ENCODE measurements at regions not wholly inside any gene's neighbourhood (a gene's known extent, or its start where the extent isn't known, plus 50 kb on each side); places are given as distances from the start of the nearest gene placed in this dataset.

DNA sequence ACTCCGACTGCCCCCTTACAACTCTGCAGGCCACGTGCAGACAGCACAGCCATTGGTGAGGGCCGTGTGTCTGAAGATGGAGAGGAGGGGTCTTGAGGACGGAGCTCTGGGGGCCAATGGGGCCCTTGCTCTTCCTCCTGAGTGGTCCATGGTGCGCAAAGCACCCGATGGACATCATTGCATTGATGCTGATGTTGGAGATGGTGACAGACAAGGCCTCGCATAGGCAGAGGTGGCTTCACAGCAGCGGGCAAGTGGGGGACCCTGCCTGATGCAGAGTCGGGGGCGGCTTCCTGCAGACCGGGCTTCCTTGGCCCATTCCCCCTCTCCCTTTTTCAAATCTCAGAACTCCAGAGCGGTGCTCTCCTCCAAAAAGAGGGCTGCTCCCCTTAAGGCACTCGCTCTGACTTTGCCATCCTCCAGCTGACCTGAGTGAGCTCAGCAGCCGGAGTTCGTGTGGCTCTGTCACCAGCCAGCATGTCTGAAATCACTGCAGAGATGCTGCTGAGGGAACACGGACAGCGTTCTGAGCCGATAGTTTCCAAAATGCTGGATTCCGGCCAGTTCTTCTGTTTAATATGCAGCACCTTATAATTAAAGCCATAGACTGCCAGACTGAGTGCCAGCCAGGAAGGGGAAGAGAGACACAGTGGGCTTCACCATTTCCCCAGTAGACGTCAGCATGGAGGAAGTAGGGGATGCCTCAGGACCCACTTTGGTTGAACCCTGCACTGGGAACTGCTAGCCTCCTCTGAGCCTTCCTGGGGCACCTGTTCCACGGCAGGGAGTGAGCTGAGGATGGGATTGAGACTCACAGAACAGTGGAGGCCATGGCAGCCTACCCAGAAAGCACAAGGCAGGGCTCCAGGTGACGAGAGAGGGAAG, 278.2 kb downstream of the BRD1 start:
- no peaks in the 10 kb centered on the region for H3K36me3 ChIP-seq (ENCODE audit: control insufficient read depth in 5 of 5, insufficient read depth in 5 of 5, low read length in 5 of 5)
- no peaks in the 10 kb centered on the region for H3K4me1 ChIP-seq (ENCODE audit: control insufficient read depth in 5 of 5, insufficient read depth in 5 of 5, low read length in 5 of 5)
- H3K27ac ChIP-seq (ENCODE audit: low read depth, low read length) = no peak overlapping the region
- peaks cover 0 to 14% (median 5%) of the 10 kb centered on the region in 5 donors for H3K27me3 ChIP-seq (ENCODE audit: control insufficient read depth in 5 of 5, insufficient read depth in 4 of 5, low read length in 5 of 5)
- H3K9me3 ChIP-seq (ENCODE audit: control insufficient read depth in 5 of 5, low read length in 5 of 5) = peaks cover 0 to 36% (median 24%) of the 10 kb centered on the region in 5 donors
- H3K9ac ChIP-seq (ENCODE audit: low read length in 5 of 5) = no peak overlapping the region
- no peak overlapping the region for H3K4me3 ChIP-seq (ENCODE audit: low read depth in 1 of 5, low read length in 5 of 5)

- Histone ChIP-seq H3K27me3 (ENCODE audit: control insufficient read depth in 5 of 5, insufficient read depth in 4 of 5, low read length in 5 of 5) (peaks cover 0 to 13% (median 5%) of the 10 kb centered on the region in 5 donors), H3K9ac (ENCODE audit: low read length in 5 of 5) (no peak overlapping the region), H3K4me1 (ENCODE audit: control insufficient read depth in 5 of 5, insufficient read depth in 5 of 5, low read length in 5 of 5) (no peaks in the 10 kb centered on the region), H3K9me3 (ENCODE audit: control insufficient read depth in 5 of 5, low read length in 5 of 5) (peaks cover 0 to 36% (median 24%) of the 10 kb centered on the region in 5 donors), H3K36me3 (ENCODE audit: control insufficient read depth in 5 of 5, insufficient read depth in 5 of 5, low read length in 5 of 5) (no peaks in the 10 kb centered on the region), H3K27ac (ENCODE audit: low read depth, low read length) (no peak overlapping the region), H3K4me3 (ENCODE audit: low read depth in 1 of 5, low read length in 5 of 5) (no peak overlapping the region)
Measured at GRCh38 chr22:49548356-49549202, 279.1 kb downstream of the BRD1 start.

DNA sequence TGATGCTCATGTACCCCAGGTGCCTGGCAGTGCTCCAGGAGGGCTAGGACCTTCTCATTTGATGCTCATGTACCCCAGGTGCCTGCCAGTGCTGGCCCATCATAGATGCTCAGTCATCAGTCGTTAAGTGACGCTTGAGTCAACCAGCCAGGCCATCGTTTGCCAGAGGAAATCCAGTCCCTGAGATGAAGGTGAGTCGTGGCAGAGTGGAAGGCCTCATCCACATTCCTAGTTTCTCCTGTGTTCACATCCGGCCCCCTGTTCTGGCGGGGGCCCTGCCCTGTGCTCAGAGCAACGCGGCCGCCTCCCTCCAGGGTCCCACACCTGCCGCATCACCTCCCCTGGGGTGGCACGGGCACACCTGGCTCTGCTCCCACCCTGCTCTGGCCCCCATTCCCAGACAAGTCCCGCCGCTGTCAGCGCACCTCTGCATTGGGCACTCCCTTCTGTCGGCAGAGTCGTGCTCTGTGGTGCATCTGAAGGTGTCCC, 279.9 kb downstream of the BRD1 start:
- peaks cover 0 to 36% (median 24%) of the 10 kb centered on the region in 5 donors for H3K9me3 ChIP-seq (ENCODE audit: control insufficient read depth in 5 of 5, low read length in 5 of 5)
- H3K36me3 ChIP-seq (ENCODE audit: control insufficient read depth in 5 of 5, insufficient read depth in 5 of 5, low read length in 5 of 5) = no peaks in the 10 kb centered on the region
- no peak overlapping the region for H3K9ac ChIP-seq (ENCODE audit: low read length in 5 of 5)
- no peaks in the 10 kb centered on the region for H3K4me1 ChIP-seq (ENCODE audit: control insufficient read depth in 5 of 5, insufficient read depth in 5 of 5, low read length in 5 of 5)
- H3K4me3 ChIP-seq (ENCODE audit: low read depth in 1 of 5, low read length in 5 of 5) = no peak overlapping the region
- peaks cover 0 to 8% (median 5%) of the 10 kb centered on the region in 5 donors for H3K27me3 ChIP-seq (ENCODE audit: control insufficient read depth in 5 of 5, insufficient read depth in 4 of 5, low read length in 5 of 5)
- no peak overlapping the region for H3K27ac ChIP-seq (ENCODE audit: low read depth, low read length)

- H3K36me3 ChIP-seq (ENCODE audit: control insufficient read depth in 5 of 5, insufficient read depth in 5 of 5, low read length in 5 of 5) = no peaks in the 10 kb centered on the region
- no peaks in the 10 kb centered on the region for H3K4me1 ChIP-seq (ENCODE audit: control insufficient read depth in 5 of 5, insufficient read depth in 5 of 5, low read length in 5 of 5)
- peaks cover 0 to 8% (median 5%) of the 10 kb centered on the region in 5 donors for H3K27me3 ChIP-seq (ENCODE audit: control insufficient read depth in 5 of 5, insufficient read depth in 4 of 5, low read length in 5 of 5)
Measured at GRCh38 chr22:49546811-49547585, 280.7 kb downstream of the BRD1 start.

GRCh38 chr22:49545606-49546005, 282.1 kb downstream of the BRD1 start:
- H3K9me3 ChIP-seq (ENCODE audit: control insufficient read depth in 5 of 5, low read length in 5 of 5) = peaks cover 0 to 22% (median 12%) of the 10 kb centered on the region in 5 donors
- H3K27ac ChIP-seq (ENCODE audit: low read depth, low read length) = no peak overlapping the region
- H3K9ac ChIP-seq (ENCODE audit: low read length in 5 of 5) = no peak overlapping the region
- H3K4me1 ChIP-seq (ENCODE audit: control insufficient read depth in 5 of 5, insufficient read depth in 5 of 5, low read length in 5 of 5) = no peaks in the 10 kb centered on the region
- H3K4me3 ChIP-seq (ENCODE audit: low read depth in 1 of 5, low read length in 5 of 5) = no peak overlapping the region
- H3K27me3 ChIP-seq (ENCODE audit: control insufficient read depth in 5 of 5, insufficient read depth in 4 of 5, low read length in 5 of 5) = peaks cover 0 to 5% (median 2%) of the 10 kb centered on the region in 5 donors
- H3K36me3 ChIP-seq (ENCODE audit: control insufficient read depth in 5 of 5, insufficient read depth in 5 of 5, low read length in 5 of 5) = no peaks in the 10 kb centered on the region

More at GRCh38 chr22:49546811-49547585, 280.7 kb downstream of the BRD1 start:
- Histone ChIP-seq H3K27ac (ENCODE audit: low read depth, low read length) (no peak overlapping the region), H3K9me3 (ENCODE audit: control insufficient read depth in 5 of 5, low read length in 5 of 5) (peaks cover 0 to 36% (median 24%) of the 10 kb centered on the region in 5 donors), H3K9ac (ENCODE audit: low read length in 5 of 5) (no peak overlapping the region), H3K4me3 (ENCODE audit: low read depth in 1 of 5, low read length in 5 of 5) (no peak overlapping the region)

- H3K9me3 ChIP-seq (ENCODE audit: control insufficient read depth in 5 of 5, low read length in 5 of 5) = peaks cover 0 to 15% (median 5%) of the 10 kb centered on the region in 5 donors
- H3K27ac ChIP-seq (ENCODE audit: low read depth, low read length) = no peak overlapping the region
- H3K36me3 ChIP-seq (ENCODE audit: control insufficient read depth in 5 of 5, insufficient read depth in 5 of 5, low read length in 5 of 5) = no peaks in the 10 kb centered on the region
- no peak overlapping the region for H3K4me3 ChIP-seq (ENCODE audit: low read depth in 1 of 5, low read length in 5 of 5)
- no peak overlapping the region for H3K9ac ChIP-seq (ENCODE audit: low read length in 5 of 5)
- H3K4me1 ChIP-seq (ENCODE audit: control insufficient read depth in 5 of 5, insufficient read depth in 5 of 5, low read length in 5 of 5) = no peaks in the 10 kb centered on the region
- H3K27me3 ChIP-seq (ENCODE audit: control insufficient read depth in 5 of 5, insufficient read depth in 4 of 5, low read length in 5 of 5) = peaks cover 0 to 5% (median 0%) of the 10 kb centered on the region in 5 donors
Measured at GRCh38 chr22:49544286-49544685, 283.4 kb downstream of the BRD1 start.

DNA sequence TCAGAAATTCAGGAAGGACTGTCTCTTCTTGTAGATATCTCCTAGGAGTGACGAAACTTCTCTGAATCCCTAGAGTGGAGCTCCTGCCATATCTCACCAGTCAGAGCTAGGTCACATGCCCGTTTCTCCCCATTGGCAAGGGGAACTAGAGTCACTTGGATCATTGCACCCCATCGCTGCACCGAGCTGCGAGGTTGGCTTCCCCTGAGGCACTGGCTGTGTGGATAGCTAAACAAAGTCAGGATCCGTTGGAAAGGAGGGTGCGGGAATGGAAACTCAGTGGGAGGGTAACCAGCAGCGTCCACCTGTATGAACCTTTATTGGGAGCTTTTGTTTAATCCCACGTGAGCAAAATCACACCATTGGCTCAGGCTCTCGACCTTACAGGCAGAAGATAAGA, 283.8 kb downstream of the BRD1 start:
- no peak overlapping the region for H3K4me3 ChIP-seq (ENCODE audit: low read depth in 1 of 5, low read length in 5 of 5)
- peaks cover 0 to 15% (median 5%) of the 10 kb centered on the region in 5 donors for H3K9me3 ChIP-seq (ENCODE audit: control insufficient read depth in 5 of 5, low read length in 5 of 5)
- no peaks in the 10 kb centered on the region for H3K36me3 ChIP-seq (ENCODE audit: control insufficient read depth in 5 of 5, insufficient read depth in 5 of 5, low read length in 5 of 5)
- H3K9ac ChIP-seq (ENCODE audit: low read length in 5 of 5) = no peak overlapping the region
- no peaks in the 10 kb centered on the region for H3K4me1 ChIP-seq (ENCODE audit: control insufficient read depth in 5 of 5, insufficient read depth in 5 of 5, low read length in 5 of 5)
- H3K27me3 ChIP-seq (ENCODE audit: control insufficient read depth in 5 of 5, insufficient read depth in 4 of 5, low read length in 5 of 5) = peaks cover 0 to 3% (median 0%) of the 10 kb centered on the region in 5 donors
- no peak overlapping the region for H3K27ac ChIP-seq (ENCODE audit: low read depth, low read length)

- H3K9ac ChIP-seq (ENCODE audit: low read length in 5 of 5) = no peak overlapping the region
- H3K36me3 ChIP-seq (ENCODE audit: control insufficient read depth in 5 of 5, insufficient read depth in 5 of 5, low read length in 5 of 5) = no peaks in the 10 kb centered on the region
Measured at GRCh38 chr22:49541693-49542230, 285.9 kb downstream of the BRD1 start.

GRCh38 chr22:49540913-49541692, 286.6 kb downstream of the BRD1 start:
- H3K27ac ChIP-seq (ENCODE audit: low read depth, low read length) = no peak overlapping the region
- H3K9ac ChIP-seq (ENCODE audit: low read length in 5 of 5) = no peak overlapping the region
- H3K9me3 ChIP-seq (ENCODE audit: control insufficient read depth in 5 of 5, low read length in 5 of 5) = peaks cover 0 to 2% (median 0%) of the 10 kb centered on the region in 5 donors
- no peaks in the 10 kb centered on the region for H3K4me1 ChIP-seq (ENCODE audit: control insufficient read depth in 5 of 5, insufficient read depth in 5 of 5, low read length in 5 of 5)
- no peaks in the 10 kb centered on the region for H3K27me3 ChIP-seq (ENCODE audit: control insufficient read depth in 5 of 5, insufficient read depth in 4 of 5, low read length in 5 of 5)
- no peak overlapping the region for H3K4me3 ChIP-seq (ENCODE audit: low read depth in 1 of 5, low read length in 5 of 5)
- H3K36me3 ChIP-seq (ENCODE audit: control insufficient read depth in 5 of 5, insufficient read depth in 5 of 5, low read length in 5 of 5) = no peaks in the 10 kb centered on the region

More at GRCh38 chr22:49541693-49542230, 285.9 kb downstream of the BRD1 start:
- Histone ChIP-seq H3K4me3 (ENCODE audit: low read depth in 1 of 5, low read length in 5 of 5) (no peak overlapping the region), H3K27ac (ENCODE audit: low read depth, low read length) (no peak overlapping the region), H3K4me1 (ENCODE audit: control insufficient read depth in 5 of 5, insufficient read depth in 5 of 5, low read length in 5 of 5) (no peaks in the 10 kb centered on the region), H3K9me3 (ENCODE audit: control insufficient read depth in 5 of 5, low read length in 5 of 5) (peaks cover 0 to 5% (median 0%) of the 10 kb centered on the region in 5 donors), H3K27me3 (ENCODE audit: control insufficient read depth in 5 of 5, insufficient read depth in 4 of 5, low read length in 5 of 5) (no peaks in the 10 kb centered on the region)
